OCI-LY1 (cell line): ENCODE measurements at regions not wholly inside any gene's neighbourhood (a gene's known extent, or its start where the extent isn't known, plus 50 kb on each side); places are given as distances from the start of the nearest gene placed in this dataset.

Experiments
- H2AFZ ChIP-seq: fragments of 200-600 bp; sonication (generic), shearing (Covaris generic); 2 replicates; pipeline ENCODE4 v1.6.0; 2014; ENCODE audit warnings: antibody characterized with exemption, mild to moderate bottlenecking, low read length
- H3F3A ChIP-seq: fragments of 200-600 bp; sonication (generic), shearing (Covaris generic); 2 replicates; pipeline ENCODE4 v1.6.0; 2014; ENCODE audit warnings: mild to moderate bottlenecking, antibody characterized with exemption, low read length, moderate library complexity; ENCODE audit not compliant: insufficient read depth
- H3K27ac ChIP-seq: fragments of 200-600 bp; sonication (generic); 2 replicates; pipeline ENCODE4 v1.5.1; 2014; ENCODE audit warnings: low read length, mixed run types, mild to moderate bottlenecking, low read depth; ENCODE audit not compliant: poor library complexity, severe bottlenecking
- H3K27me3 ChIP-seq: fragments of 200-600 bp; sonication (generic); 2 replicates; pipeline ENCODE4 v1.6.0; 2014; ENCODE audit warnings: antibody characterized with exemption, mild to moderate bottlenecking, low read length, moderate library complexity; ENCODE audit not compliant: insufficient read depth
- H3K36me3 ChIP-seq: fragments of 200-600 bp; sonication (generic); 2 replicates; pipeline ENCODE4 v1.6.1; 2014; ENCODE audit warnings: mild to moderate bottlenecking, antibody characterized with exemption, low read length, moderate library complexity, mixed read lengths; ENCODE audit not compliant: insufficient read depth
- H3K4me1 ChIP-seq: fragments of 200-600 bp; sonication (generic); 2 replicates; pipeline ENCODE4 v1.5.1; 2014; ENCODE audit warnings: mild to moderate bottlenecking, low read length, moderate library complexity; ENCODE audit not compliant: insufficient read depth, severe bottlenecking
- H3K4me2 ChIP-seq: fragments of 200-600 bp; sonication (generic), shearing (Covaris generic); 2 replicates; pipeline ENCODE4 v1.6.1; 2014; ENCODE audit warnings: low read length
- H3K4me3 ChIP-seq: fragments of 200-600 bp; sonication (generic); 2 replicates; pipeline ENCODE4 v1.5.1; 2014; ENCODE audit warnings: low read length, low read depth, mild to moderate bottlenecking, mixed read lengths; ENCODE audit not compliant: poor library complexity, severe bottlenecking
- H3K79me2 ChIP-seq: fragments of 200-600 bp; shearing (Covaris generic); 2 replicates; pipeline ENCODE4 v1.6.1; 2016; ENCODE audit warnings: mixed run types, low read length, mixed read lengths; ENCODE audit not compliant: insufficient read depth
- H3K9ac ChIP-seq: fragments of 200-600 bp; sonication (generic), shearing (Covaris generic); 2 replicates; pipeline ENCODE4 v1.6.1; 2014; ENCODE audit warnings: mild to moderate bottlenecking, low read length, mixed read lengths
- H3K9me2 ChIP-seq: fragments of 200-600 bp; sonication (generic), shearing (Covaris generic); 2 replicates; pipeline ENCODE4 v1.6.1; 2014; ENCODE audit warnings: low read depth, mild to moderate bottlenecking, low read length, mixed read lengths
- H3K9me3 ChIP-seq: fragments of 200-600 bp; shearing (Covaris generic); 2 replicates; pipeline ENCODE4 v1.6.1; 2014; ENCODE audit warnings: low read length, mixed read lengths
- H4K20me1 ChIP-seq: fragments of 200-600 bp; sonication (generic), shearing (Covaris generic); 2 replicates; pipeline ENCODE4 v1.6.0; 2016; ENCODE audit warnings: mild to moderate bottlenecking, low read length; ENCODE audit not compliant: insufficient read depth
- EZH2 ChIP-seq: fragments of 200-600 bp; sonication (generic), shearing (Covaris generic); IDR thresholded peaks from 2 replicates; pipeline ENCODE4 v1.8.0; 2017; ENCODE audit warnings: borderline replicate concordance, mixed run types, mild to moderate bottlenecking, antibody characterized with exemption, low read length, moderate library complexity, mixed read lengths
- TF ChIP-seq, protein P1 (sequence below): fragments of 200-600 bp; sonication (generic), shearing (Covaris generic); IDR thresholded peaks from 2 replicates; pipeline ENCODE4 v1.5.1; 2017; ENCODE audit warnings: mild to moderate bottlenecking, antibody characterized with exemption, low read length, moderate library complexity, mixed read lengths

DNA sequence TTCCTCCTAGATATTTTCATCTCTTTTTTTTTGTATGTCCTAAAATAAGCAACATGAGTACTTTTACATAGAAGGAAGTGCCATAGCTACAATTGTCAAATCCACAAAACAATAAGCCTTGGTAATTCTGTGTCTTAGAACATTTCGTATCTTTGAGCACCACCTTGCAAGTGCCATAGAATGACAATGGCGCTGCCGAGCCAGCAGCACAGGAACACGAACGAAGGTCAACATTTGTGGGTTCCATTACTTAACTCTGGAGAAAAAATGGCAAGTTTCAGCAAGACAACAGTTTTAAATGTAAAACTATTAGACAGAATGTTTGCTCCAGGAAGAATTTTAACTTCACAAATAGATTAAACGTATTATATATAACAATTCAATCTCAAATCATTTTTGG, 222.1 kb downstream of the CHRM3 start:
- TF ChIP-seq, protein P1, sequence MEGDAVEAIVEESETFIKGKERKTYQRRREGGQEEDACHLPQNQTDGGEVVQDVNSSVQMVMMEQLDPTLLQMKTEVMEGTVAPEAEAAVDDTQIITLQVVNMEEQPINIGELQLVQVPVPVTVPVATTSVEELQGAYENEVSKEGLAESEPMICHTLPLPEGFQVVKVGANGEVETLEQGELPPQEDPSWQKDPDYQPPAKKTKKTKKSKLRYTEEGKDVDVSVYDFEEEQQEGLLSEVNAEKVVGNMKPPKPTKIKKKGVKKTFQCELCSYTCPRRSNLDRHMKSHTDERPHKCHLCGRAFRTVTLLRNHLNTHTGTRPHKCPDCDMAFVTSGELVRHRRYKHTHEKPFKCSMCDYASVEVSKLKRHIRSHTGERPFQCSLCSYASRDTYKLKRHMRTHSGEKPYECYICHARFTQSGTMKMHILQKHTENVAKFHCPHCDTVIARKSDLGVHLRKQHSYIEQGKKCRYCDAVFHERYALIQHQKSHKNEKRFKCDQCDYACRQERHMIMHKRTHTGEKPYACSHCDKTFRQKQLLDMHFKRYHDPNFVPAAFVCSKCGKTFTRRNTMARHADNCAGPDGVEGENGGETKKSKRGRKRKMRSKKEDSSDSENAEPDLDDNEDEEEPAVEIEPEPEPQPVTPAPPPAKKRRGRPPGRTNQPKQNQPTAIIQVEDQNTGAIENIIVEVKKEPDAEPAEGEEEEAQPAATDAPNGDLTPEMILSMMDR, result no peak
- no peak for TF ChIP-seq EZH2
- no peak overlapping the region for H3K4me2 ChIP-seq
- H3K36me3 ChIP-seq, result no peaks in the 10 kb centered on the region
- no peaks in the 10 kb centered on the region for H3K9me2 ChIP-seq
- H3K9ac ChIP-seq, result no peak overlapping the region
- H3K4me1 ChIP-seq, result no peaks in the 10 kb centered on the region
- no peak overlapping the region for H3K4me3 ChIP-seq
- H3K27ac ChIP-seq, result no peak overlapping the region
- H2AFZ ChIP-seq, result no peak overlapping the region
- no peaks in the 10 kb centered on the region for H4K20me1 ChIP-seq
- H3F3A ChIP-seq, result no peaks in the 10 kb centered on the region
- H3K9me3 ChIP-seq, result no peaks in the 10 kb centered on the region
- no peaks in the 10 kb centered on the region for H3K27me3 ChIP-seq
- H3K79me2 ChIP-seq, result no peaks in the 10 kb centered on the region

DNA sequence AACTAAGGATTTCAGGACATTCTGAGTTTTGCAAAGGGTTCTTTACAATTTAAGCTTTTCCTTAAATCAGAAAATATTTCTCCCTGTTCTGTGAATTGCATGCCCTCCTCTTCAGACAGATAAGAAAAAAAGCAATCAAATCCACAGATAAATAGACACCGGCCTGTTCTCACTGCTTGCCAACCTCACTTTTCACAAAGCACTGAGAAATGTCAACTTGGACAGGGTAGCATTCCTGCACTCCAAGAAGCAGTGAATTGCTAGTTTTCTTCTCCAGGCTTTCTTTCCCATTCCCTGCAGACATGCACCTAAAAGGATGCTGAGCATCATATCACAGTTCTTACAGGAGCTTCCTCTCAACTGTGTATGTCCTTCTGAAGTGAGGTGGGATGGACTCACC, 226.0 kb downstream of the CHRM3 start:
- Histone ChIP-seq H4K20me1 (no peaks in the 10 kb centered on the region), H3K79me2 (no peaks in the 10 kb centered on the region), H3K4me1 (no peaks in the 10 kb centered on the region), H2AFZ (no peak overlapping the region), H3K9ac (no peak overlapping the region), H3K9me3 (no peaks in the 10 kb centered on the region), H3K4me3 (no peak overlapping the region), H3K27me3 (no peaks in the 10 kb centered on the region), H3K9me2 (no peaks in the 10 kb centered on the region), H3K36me3 (no peaks in the 10 kb centered on the region), H3F3A (no peaks in the 10 kb centered on the region), H3K4me2 (no peak overlapping the region), H3K27ac (no peak overlapping the region)
- TF ChIP-seq, protein P1, result no peak
- no peak for TF ChIP-seq EZH2

DNA sequence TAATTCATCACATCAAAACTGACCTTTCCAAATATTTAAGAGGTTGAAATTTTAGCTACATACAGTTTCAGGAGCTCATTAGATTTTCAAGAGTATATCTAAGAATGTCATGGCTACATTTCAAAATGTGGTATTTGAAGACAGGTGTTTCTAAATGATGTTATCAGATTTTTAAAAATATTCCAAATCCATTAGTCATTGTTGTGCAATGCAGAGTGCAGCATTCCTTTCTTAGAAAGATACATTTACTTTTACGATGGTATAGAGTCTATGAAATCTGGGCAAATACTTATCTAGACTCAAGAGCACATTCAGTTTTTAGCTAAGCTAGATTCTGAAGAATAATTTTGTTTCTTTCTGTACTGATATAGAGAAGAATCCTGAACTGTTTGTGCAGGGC, 230.3 kb downstream of the CHRM3 start:
- H3K4me3 ChIP-seq, result no peak overlapping the region
- no peaks in the 10 kb centered on the region for H3K9me2 ChIP-seq
- no peak overlapping the region for H3K9ac ChIP-seq
- no peaks in the 10 kb centered on the region for H3K27me3 ChIP-seq
- no peak overlapping the region for H3K27ac ChIP-seq
- no peak overlapping the region for H3K4me2 ChIP-seq
- H4K20me1 ChIP-seq, result no peaks in the 10 kb centered on the region
- no peaks in the 10 kb centered on the region for H3K9me3 ChIP-seq
- H3F3A ChIP-seq, result no peaks in the 10 kb centered on the region
- TF ChIP-seq, protein P1, result no peak
- no peaks in the 10 kb centered on the region for H3K36me3 ChIP-seq
- no peak overlapping the region for H2AFZ ChIP-seq
- H3K4me1 ChIP-seq, result no peaks in the 10 kb centered on the region
- H3K79me2 ChIP-seq, result no peaks in the 10 kb centered on the region
